NK-92 treated with Interleukin-12 subunit alpha and Interleukin-12 subunit beta, amount 100 ng/mL, for 24 hours (cell line): ENCODE measurements at regions not wholly inside any gene's neighbourhood (a gene's known extent, or its start where the extent isn't known, plus 50 kb on each side); places are given as distances from the start of the nearest gene placed in this dataset.

Source experiments
- DNase-seq: peaks from one replicate; lab custom pipeline; 2025; lab: John Stamatoyannopoulos, UW

GRCh38 chrX:39507034-39507433 is 590.7 kb downstream of the BCOR start:
- DNase-seq: no peak

DNA sequence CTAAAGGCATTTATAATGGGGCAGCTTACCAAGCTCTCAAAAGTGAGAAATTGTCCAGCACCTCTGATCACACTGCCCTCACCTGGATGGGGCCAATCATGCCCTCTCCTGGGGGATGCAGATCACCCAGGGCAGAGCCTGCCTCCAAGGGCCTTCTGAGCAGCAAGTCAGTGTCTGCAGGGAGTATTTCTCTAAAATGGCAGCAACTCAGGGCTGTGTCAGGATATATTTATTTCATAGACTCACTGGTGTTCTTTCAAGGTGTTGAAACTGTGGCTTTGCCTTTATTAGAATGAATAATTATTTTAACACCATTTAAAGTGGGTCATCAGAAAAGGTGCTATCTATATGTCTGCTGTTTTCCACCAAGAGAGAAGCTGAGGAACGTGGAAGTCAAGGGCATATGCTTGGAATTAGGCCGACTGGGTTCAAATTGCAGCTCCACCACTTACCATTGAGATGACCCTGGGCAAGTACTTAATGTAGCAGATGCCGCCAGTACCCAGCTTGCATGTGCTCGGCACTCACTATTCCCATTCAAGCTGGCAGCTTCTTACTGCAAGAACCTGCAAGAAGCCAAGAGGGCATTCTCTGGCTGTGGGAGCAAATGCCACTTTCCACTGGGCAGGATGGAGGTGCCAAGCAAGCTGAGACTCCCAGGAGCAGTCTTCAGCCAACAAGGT is 590.0 kb downstream of the BCOR start:
- DNase-seq: no peak

GRCh38 chrX:39508300-39508692 is 589.5 kb downstream of the BCOR start:
- DNase-seq: no peak

DNA sequence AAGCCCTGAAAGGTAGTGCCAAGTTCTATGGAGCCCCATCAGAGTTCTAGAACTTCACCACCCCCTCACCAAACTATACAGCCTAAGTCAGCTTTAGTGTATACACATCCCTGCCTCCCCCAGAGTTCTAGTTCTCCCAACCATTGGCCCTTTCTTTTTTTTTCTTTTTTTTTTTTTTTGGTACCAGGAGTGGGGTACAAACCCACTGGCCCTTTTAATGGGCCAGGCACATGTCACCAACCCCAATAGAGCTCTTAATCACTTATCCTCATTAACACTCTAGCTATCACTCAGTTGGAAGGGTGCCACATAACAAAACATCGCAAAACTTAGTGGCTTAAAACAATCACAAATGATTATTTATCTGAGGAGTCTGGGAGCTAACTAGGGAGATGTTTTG is 588.6 kb downstream of the BCOR start:
- DNase-seq: no peak

- no peak for DNase-seq
Observed at GRCh38 chrX:39513836-39514235, 583.9 kb downstream of the BCOR start.

- DNase-seq: no peak
Observed at GRCh38 chrX:39514801-39515200, 583.0 kb downstream of the BCOR start.

- DNase-seq: no peak
Observed at GRCh38 chrX:39516427-39516841, 581.3 kb downstream of the BCOR start.

DNA sequence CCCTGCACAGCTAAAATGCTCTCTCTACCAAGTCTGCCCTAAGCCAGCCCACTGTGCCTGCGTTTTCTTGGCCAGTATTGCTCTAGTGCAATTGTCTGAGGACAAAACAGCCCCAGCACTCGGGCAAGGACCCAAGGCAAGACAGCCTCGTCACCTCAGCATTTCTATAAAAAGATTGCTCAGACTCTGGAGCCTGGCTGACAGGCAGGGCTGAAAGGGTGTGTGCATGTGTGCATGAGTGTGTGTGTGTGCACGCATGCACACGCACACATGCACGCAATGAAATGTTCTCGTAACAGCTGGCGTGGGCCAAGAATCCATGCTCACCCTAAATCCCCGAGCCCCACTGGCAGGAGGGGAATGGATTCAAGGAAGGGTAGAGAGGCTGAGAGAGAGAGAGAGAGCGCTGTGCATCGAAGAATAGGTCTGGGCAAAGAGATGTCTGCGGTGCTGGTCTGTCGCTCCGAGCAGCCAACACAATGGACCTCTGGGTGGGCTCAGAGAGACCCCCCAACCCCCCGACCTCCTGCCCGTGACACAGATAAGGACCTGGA is 579.2 kb downstream of the BCOR start:
- no peak for DNase-seq

DNA sequence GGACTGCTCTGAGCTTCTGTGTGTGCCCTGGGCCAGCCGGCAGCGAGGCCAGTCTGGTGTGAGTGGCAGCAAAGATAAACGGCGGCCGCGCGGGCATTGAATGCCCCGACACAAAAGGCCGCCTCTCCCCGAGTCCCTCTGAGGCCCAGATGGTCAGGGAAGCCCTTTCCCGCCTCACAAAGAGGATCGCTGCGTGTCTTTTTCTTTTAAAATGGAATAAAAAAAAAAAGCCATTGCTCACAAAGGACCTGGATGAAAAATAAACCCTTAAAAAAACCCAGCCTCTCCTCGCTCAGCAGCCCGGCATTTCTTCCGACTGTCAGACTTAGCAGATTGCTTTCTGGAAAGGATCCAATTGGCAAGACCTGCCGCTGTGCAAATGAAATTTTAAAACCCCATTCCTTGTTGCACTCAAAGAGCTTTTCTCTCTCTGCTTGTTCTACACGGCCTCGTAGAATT is 578.7 kb downstream of the BCOR start:
- no peak for DNase-seq

DNA sequence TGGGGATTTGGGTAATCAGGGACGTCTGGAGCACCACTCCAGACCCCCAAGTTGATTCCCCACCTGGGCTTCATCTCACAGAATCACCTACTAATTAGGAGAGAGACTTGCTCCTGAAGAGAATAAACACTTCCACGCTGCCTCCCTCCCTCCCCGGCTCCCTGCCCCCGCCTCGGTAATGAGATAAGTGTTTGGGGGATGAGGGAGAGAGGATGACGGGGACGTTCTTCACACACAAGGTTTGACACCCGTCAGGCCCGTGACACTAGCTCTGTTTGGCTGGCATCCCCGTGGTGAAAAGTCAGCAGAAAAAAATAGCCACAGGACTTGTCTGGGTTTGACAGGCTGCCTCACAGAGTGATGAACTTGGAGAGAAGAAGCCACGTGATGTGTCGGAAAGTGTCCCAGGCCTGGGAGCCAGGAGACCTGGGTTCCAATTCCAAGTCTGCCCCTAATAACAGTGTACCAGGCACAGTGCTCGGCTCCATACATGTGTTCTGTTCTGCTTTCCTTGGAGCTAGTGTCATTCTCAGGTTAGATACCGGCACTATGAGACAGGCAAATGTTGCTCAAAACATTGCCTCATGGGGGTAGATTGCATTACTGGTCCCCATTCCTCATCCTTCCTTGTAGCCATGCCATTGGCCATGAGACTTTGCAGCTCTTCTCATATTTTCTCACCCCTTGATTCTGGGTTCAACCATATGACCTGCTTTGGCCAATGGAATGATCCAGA is 578.0 kb downstream of the BCOR start:
- no peak for DNase-seq

- no peak for DNase-seq
Observed at GRCh38 chrX:39525758-39526157, 572.0 kb downstream of the BCOR start.

DNA sequence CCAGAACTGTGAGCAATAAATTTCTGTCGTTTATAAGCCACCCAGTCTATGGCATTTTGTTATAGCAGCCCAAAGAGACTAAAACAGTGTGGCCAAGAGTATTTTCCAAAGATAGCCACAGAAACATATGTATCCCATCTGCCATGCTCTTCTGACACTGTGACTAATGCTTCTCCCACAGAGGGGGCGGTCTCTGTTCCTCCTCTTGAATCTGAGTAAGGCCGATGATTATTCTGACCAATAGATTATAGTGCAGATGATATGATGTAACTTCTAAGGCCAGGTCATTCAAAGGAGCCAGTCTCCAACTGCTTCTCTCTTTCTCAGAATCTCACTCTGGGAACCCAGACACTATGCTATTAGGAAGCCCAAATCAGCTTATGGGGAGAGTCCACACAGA is 570.7 kb downstream of the BCOR start:
- no peak for DNase-seq

DNA sequence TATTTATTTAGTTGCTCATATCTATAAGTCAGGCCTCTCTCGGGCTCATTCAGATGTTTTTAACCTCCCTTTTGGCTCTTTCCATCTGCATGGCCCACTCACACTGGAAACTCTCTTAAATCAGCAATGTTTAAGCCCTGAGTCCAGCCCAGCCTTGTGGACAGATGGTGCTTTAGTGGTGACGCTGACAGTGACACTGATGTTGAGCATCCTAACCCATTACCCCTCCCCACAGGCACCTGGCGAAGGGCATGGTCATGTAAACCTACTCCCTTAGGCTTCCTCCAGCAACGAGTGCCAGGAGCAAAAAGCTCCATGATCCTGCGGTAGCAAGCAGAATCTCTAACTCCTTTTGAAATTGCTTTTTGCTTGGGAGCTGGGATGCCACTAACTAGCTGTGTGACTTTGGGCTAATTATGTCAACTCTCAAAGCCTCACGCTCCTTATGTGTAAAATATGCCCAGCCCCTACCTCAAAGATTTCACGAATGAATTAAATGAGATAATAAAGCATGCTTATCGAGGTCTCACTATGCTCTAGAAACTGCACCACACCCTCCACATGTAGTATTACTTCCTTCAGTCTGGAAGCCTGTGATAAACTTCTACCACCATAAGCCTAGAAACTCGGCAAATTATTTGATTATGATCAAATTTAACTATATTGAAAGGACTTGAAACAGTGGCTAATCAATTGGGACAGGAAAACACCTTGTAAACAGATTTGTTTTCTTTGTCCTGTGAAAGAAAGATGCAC is 569.4 kb downstream of the BCOR start:
- no peak for DNase-seq

DNA sequence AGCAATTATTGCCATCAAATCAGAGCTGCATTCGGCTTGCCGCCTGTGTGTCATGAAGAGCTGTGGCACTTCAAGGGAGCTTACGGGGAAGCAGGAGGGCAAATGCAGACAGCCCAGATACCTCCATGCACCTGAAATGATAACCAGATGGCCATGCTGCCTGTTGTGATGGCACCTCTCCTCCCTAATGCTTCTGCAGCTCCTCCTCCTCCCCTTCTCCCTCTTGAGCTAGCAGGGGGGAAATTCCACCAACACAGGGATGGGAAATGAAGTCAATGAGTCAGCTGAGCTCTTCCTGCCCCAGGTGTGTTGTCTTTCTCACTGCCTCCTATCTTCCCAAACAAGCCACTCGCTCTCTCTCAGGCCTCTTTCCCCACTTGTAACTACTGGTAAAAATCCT is 565.0 kb downstream of the BCOR start:
- DNase-seq: no peak

DNA sequence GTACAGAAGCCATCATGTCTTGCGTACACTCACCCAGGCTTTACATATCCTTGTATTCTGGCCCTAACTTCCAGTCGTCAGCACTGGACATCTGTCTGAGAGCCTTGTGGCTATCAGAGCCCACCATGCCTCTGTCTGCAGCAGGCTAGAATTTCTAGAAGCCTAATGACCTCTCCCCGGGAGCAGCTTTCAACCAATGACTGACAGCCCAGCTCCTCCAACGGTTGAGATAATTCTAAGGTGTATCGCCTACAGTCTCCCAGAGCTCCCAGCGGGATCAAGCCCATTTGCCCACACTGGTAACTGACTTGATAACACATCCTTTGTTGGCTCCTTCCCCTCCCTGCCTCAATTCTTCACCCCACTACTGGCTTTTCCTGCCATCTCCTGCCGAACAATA is 562.8 kb downstream of the BCOR start:
- no peak for DNase-seq

DNA sequence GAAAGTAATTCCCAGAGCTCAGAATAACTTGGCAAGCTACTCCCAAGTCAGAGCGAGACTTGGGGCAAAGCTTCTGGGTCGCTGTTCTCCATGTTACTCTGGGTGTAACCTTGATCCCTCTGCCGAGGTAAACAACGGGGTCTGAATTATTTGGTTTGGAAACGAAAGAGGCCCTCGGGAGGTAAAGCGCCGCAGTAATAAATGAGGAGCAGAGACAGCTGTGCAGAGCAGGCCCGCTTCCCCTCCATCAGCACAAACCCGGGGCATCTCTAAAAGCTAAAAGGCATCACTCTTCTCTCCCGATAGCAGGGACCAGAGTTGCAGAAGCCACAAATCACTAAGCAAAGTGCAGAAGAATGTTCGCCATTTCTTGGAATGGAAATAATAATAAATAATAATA is 561.5 kb downstream of the BCOR start:
- no peak for DNase-seq

GRCh38 chrX:39541881-39542280 is 555.9 kb downstream of the BCOR start:
- DNase-seq: no peak

DNA sequence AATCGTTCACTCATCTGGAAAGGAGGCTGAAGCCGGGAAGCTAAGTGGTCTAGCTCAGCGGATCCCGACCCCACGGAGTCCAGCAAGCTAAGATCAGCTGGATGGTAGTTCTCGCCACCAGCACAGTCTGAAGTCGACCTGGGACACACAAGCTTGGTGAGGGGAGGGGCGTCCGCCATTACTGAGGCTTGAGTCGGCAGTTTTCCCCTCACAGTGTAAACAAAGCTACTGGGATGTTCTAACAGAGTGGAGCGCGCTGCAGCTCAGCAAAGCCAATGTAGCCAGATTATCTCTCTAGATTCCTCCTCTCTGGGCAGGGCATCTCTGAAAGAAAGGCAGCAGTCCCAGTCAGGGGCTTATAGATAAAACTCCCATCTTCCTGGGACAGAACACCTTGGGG is 555.4 kb downstream of the BCOR start:
- DNase-seq: no peak

GRCh38 chrX:39550795-39551361 is 546.9 kb downstream of the BCOR start:
- DNase-seq: no peak

GRCh38 chrX:39551762-39552161 is 546.0 kb downstream of the BCOR start:
- DNase-seq: no peak

GRCh38 chrX:39555431-39555830 is 542.3 kb downstream of the BCOR start:
- no peak for DNase-seq

DNA sequence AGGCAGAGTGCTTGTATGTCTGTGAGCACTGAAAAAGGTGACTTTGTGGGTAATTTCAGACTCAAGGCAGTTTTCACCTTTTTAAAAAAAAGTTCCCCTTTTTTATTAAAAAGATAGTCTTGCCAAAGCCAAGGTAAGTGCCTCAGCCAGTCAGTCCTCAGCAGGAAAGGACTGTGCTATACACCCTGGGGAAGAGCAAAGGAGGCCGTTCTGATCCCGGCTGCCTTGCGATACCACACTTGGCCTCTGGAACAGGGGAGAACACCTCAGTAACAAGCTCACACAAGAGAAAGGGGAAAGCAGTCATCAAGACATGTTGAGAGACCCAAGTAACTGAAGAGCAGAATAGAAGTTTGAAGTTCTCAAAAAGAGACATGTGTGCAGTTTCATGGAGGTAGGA is 541.7 kb downstream of the BCOR start:
- no peak for DNase-seq
